K562 (cell line): ENCODE measurements at regions not wholly inside any gene's neighbourhood (a gene's known extent, or its start where the extent isn't known, plus 50 kb on each side); places are given as distances from the start of the nearest gene placed in this dataset.

Source experiments
- ATAC-seq: fragments of 200-7000 bp; cut with Tn5 transposase; 3 replicates; pipeline ENCODE4 v1.9.1; 2020; ENCODE audit warnings: moderate library complexity
- BruUV-seq: library from RNA; stranded (reverse); fragments of 400-500 nt; replicated peaks from 2 replicates; lab custom pipeline; 2021; lab: Mats Ljungman, UMichigan
- CTCF ChIA-PET: fragments of 300-600 bp; formaldehyde crosslinking; extraction: SDS; loops from one replicate; lab custom pipeline; 2021; ENCODE audit warnings: low intra/inter-chr PET ratio; lab: Yijun Ruan, JAX
- POLR2A ChIA-PET: fragments of 300-600, 350-650 bp; sonication (Branson Sonifier 250); formaldehyde crosslinking; extraction: SDS; loops from one replicate; lab custom pipeline; 2021; ENCODE audit warnings: antibody characterized with exemption, inconsistent platforms; lab: Yijun Ruan, JAX
- DNase-seq, 4 experiments: peaks; one replicate each; pipeline versions ENCODE4 v3.0.0 to v3.0.0-alpha.2; 2011 to 2018; ENCODE audit warnings: low spot score in 3 of 4, mixed read lengths in 3 of 4; ENCODE audit errors: extremely low read depth in 1 of 4
- FAIRE-seq: peaks from 2 replicates; lab custom pipeline; 2011; peaks lifted over from hg19 to GRCh38; lab: Jason Lieb, UNC
- H2AFZ ChIP-seq: 2 replicates; pipeline ENCODE4 v1.6.0; 2011; ENCODE audit warnings: low read depth, low read length, control low read depth, inconsistent platforms
- H3K27ac ChIP-seq: fragments of 200-600 bp; 3 replicates; pipeline ENCODE4 v1.8.0; 2011; ENCODE audit warnings: low read depth, mild to moderate bottlenecking, control low read depth, inconsistent platforms, low read length, moderate library complexity, mixed read lengths; ENCODE audit errors: extremely low read depth
- H3K27me3 ChIP-seq, 2 experiments: fragments of 300-600 bp in 1 of 2; 2 replicates in 1 of 2; 3 replicates in 1 of 2; pipeline versions ENCODE4 v1.6.0 to v1.8.0; 2011; ENCODE audit warnings: inconsistent platforms in 2 of 2, low read length in 2 of 2, mild to moderate bottlenecking in 1 of 2, mixed read lengths in 1 of 2, moderate library complexity in 1 of 2; ENCODE audit not compliant: control insufficient read depth in 2 of 2, insufficient read depth in 2 of 2
- H3K36me3 ChIP-seq: fragments of 300-600 bp; 3 replicates; pipeline ENCODE4 v1.8.0; 2011; ENCODE audit warnings: mild to moderate bottlenecking, low read length, inconsistent platforms; ENCODE audit not compliant: control insufficient read depth, insufficient read depth
- H3K4me1 ChIP-seq, 2 experiments: fragments of 200-600 bp in 1 of 2; replicated peaks in 1 of 2; 2 replicates in 1 of 2; 3 replicates in 1 of 2; pipeline versions ENCODE4 v1.5.1 to v1.8.0; 2011; ENCODE audit warnings: inconsistent platforms in 2 of 2, low read length in 2 of 2, mild to moderate bottlenecking in 1 of 2, mixed read lengths in 1 of 2, moderate library complexity in 1 of 2; ENCODE audit not compliant: control insufficient read depth in 2 of 2, insufficient read depth in 2 of 2
- H3K4me2 ChIP-seq: 2 replicates; pipeline ENCODE4 v1.6.1; 2011; ENCODE audit warnings: low read length, control low read depth, inconsistent platforms, mixed read lengths; ENCODE audit not compliant: insufficient read depth
- H3K4me3 ChIP-seq: fragments of 200-600 bp; sonication (generic), shearing (Covaris generic); 2 replicates; pipeline ENCODE4 v1.5.1; 2016; ENCODE audit warnings: control low read depth, inconsistent platforms
- H3K79me2 ChIP-seq: fragments of 200-600 bp; 3 replicates; pipeline ENCODE4 v1.8.0; 2011; ENCODE audit warnings: low read length, inconsistent platforms; ENCODE audit not compliant: control insufficient read depth, insufficient read depth
- H3K9ac ChIP-seq, 2 experiments: 2 replicates each; pipeline versions ENCODE4 v1.6.0 to v1.6.1; 2011; ENCODE audit warnings: low read depth in 2 of 2, low read length in 2 of 2, control low read depth in 1 of 2, inconsistent platforms in 1 of 2, mild to moderate bottlenecking in 1 of 2, mixed read lengths in 1 of 2; ENCODE audit not compliant: insufficient read depth in 1 of 2
- H3K9me1 ChIP-seq: one replicate; pipeline ENCODE4 v1.6.0; 2011; ENCODE audit warnings: inconsistent platforms, mild to moderate bottlenecking, low read length, moderate library complexity; ENCODE audit not compliant: control insufficient read depth, insufficient read depth
- H3K9me3 ChIP-seq: replicated peaks from 2 replicates; pipeline ENCODE4 v1.5.1; 2011; ENCODE audit warnings: low read depth, low read length, inconsistent platforms; ENCODE audit not compliant: control insufficient read depth, insufficient read depth
- H4K20me1 ChIP-seq: replicated peaks from 2 replicates; pipeline ENCODE4 v1.6.1; 2011; ENCODE audit warnings: low read length, inconsistent platforms, mixed read lengths; ENCODE audit not compliant: control insufficient read depth, insufficient read depth
- EP300 ChIP-seq: IDR thresholded peaks from 2 replicates; pipeline ENCODE4 v1.6.1; 2012; ENCODE audit warnings: low read length, improper control_type of control experiment
- MAX ChIP-seq: sonication (generic); formaldehyde crosslinking; IDR thresholded peaks from 2 replicates; pipeline ENCODE4 v1.9.0; 2022; ENCODE audit warnings: mild to moderate bottlenecking, missing genetic modification reagents
- MCM3 ChIP-seq: fragments of 450-650 bp; IDR thresholded peaks from 2 replicates; pipeline ENCODE4 v1.6.1; 2016
- NFYB ChIP-seq: IDR thresholded peaks from 2 replicates; pipeline ENCODE4 v1.6.1; 2011; ENCODE audit warnings: mild to moderate bottlenecking, moderate library complexity; ENCODE audit not compliant: insufficient read length; ENCODE audit errors: extremely low read depth
- NR2C2 ChIP-seq, 2 experiments: fragments of 200-800 bp in 1 of 2; sonication (Bioruptor generic) in 1 of 2; sonication (generic) in 1 of 2; formaldehyde crosslinking in 1 of 2; IDR thresholded peaks; 2 replicates each; pipeline versions ENCODE4 v1.6.1 to v1.8.0; 2016 to 2022; ENCODE audit warnings: mild to moderate bottlenecking in 1 of 2, missing compliant biosample characterization in 1 of 2, missing genetic modification characterization in 1 of 2, missing genetic modification reagents in 1 of 2
- RB1 ChIP-seq: fragments of 450-650 bp; IDR thresholded peaks from 2 replicates; pipeline ENCODE4 v1.6.1; 2017; ENCODE audit warnings: low read depth, mild to moderate bottlenecking
- RBM25 ChIP-seq: fragments of 200-400 bp; formaldehyde crosslinking; IDR thresholded peaks from 2 replicates; pipeline ENCODE4 v1.6.1; 2018; ENCODE audit warnings: low read length, low read depth, moderate library complexity; ENCODE audit not compliant: severe bottlenecking
- SMARCC2 ChIP-seq: fragments of 450-650 bp; IDR thresholded peaks from 2 replicates; pipeline ENCODE4 v1.6.1; 2017; ENCODE audit warnings: antibody characterized with exemption, moderate library complexity, mild to moderate bottlenecking, low read depth
- TAF9B ChIP-seq: fragments of 450-650 bp; IDR thresholded peaks from 2 replicates; pipeline ENCODE4 v1.6.1; 2018; ENCODE audit warnings: mild to moderate bottlenecking; ENCODE audit not compliant: partially characterized antibody
- ZBED1 ChIP-seq: IDR thresholded peaks from 2 replicates; pipeline ENCODE4 v1.6.1; 2014
- ZMIZ1 ChIP-seq, 2 experiments: fragments of 150-350 bp in 1 of 2; IDR thresholded peaks; 2 replicates each; pipeline ENCODE4 v1.6.1; 2012 to 2016; ENCODE audit warnings: low read depth in 2 of 2, low read length in 2 of 2, mild to moderate bottlenecking in 1 of 2, moderate library complexity in 1 of 2
- ZNF124 ChIP-seq: sonication (generic); formaldehyde crosslinking; IDR thresholded peaks from 2 replicates; pipeline ENCODE4 v1.8.1; 2022; ENCODE audit warnings: missing genetic modification reagents
- ZNF644 ChIP-seq: fragments of 200-800 bp; sonication (Bioruptor generic); IDR thresholded peaks from 2 replicates; pipeline ENCODE4 v1.6.1; 2016; ENCODE audit warnings: low read depth, missing genetic modification characterization, missing compliant biosample characterization
- WGBS: fragments of 100-300 bp; shearing (Covaris generic); methylation state at CpG from one replicate; pipeline ENCODE4 v1.1.6; 2016; ENCODE audit warnings: low coverage, mixed read lengths; ENCODE audit not compliant: insufficient coverage; ENCODE audit errors: missing lambda C conversion rate; 5-methylcytosine and 5-hydroxymethylcytosine counted together
- in situ Hi-C: fragments of 300-500 bp; cut with MboI; formaldehyde crosslinking; loops from 4 replicates; pipeline ENCODE4 v1.15.0; 2018; ENCODE audit warnings: inconsistent platforms, mixed read lengths
- intact Hi-C: fragments of 100-400 bp; cut with micrococcal nuclease; formaldehyde crosslinking; loops from 2 replicates; pipeline ENCODE4 v1.14.2; 2022

GRCh38 chr5:107278774-107279173, 392.0 kb downstream of the EFNA5 start:
- DNase-seq (no peak), ATAC-seq (no peak), FAIRE-seq (no peak)
- Histone ChIP-seq H3K79me2 (no peaks in the 10 kb centered on the region), H3K9me1 (no peaks in the 10 kb centered on the region), H3K4me1 (no peaks in the 10 kb centered on the region), H3K9me3 (no peaks in the 10 kb centered on the region)
- no TSS peak for BruUV-seq
- POLR2A ChIA-PET = no interaction called here
- TF ChIP-seq SMARCC2 (no peak), ZNF644 (tag) (no peak), EP300 (no peak), ZBED1 (no peak)
- TF ChIP-seq, all 486 proteins: peak for 0
- Histone ChIP-seq H3K9ac (no peak overlapping the region), H2AFZ (no peak overlapping the region), H3K27me3 (no peaks in the 10 kb centered on the region), H3K4me2 (no peak overlapping the region), H3K4me3 (no peak overlapping the region), H3K27ac (no peak overlapping the region), H4K20me1 (no peaks in the 10 kb centered on the region), H3K36me3 (no peaks in the 10 kb centered on the region)
- intact Hi-C loops = no loop called here
- in situ Hi-C loops = no loop called here
- 1% methylated on average over 4 of the region's 4 CpGs for WGBS
- CTCF ChIA-PET = no interaction called here

GRCh38 chr5:107277485-107278125, 393.1 kb downstream of the EFNA5 start:
- ChIA-PET POLR2A (no interaction called here), CTCF (no interaction called here)
- H3K9me1 ChIP-seq = no peaks in the 10 kb centered on the region
- no peaks in the 10 kb centered on the region for H4K20me1 ChIP-seq
- BruUV-seq = no TSS peak
- in situ Hi-C loops = no loop called here
- intact Hi-C loops = no loop called here
- no peaks in the 10 kb centered on the region for H3K4me1 ChIP-seq
- 1% methylated on average over 5 of the region's 5 CpGs for WGBS
- FAIRE-seq (no peak), DNase-seq (no peak), ATAC-seq (no peak)
- H3K36me3 ChIP-seq = no peaks in the 10 kb centered on the region
- H3K27me3 ChIP-seq = no peaks in the 10 kb centered on the region
- no peaks in the 10 kb centered on the region for H3K79me2 ChIP-seq
- no peak overlapping the region for H3K4me3 ChIP-seq
- no peak overlapping the region for H2AFZ ChIP-seq
- H3K27ac ChIP-seq = no peak overlapping the region
- no peaks in the 10 kb centered on the region for H3K9me3 ChIP-seq
- H3K4me2 ChIP-seq = no peak overlapping the region
- no peak overlapping the region for H3K9ac ChIP-seq
- TF ChIP-seq ZMIZ1 (IDR thresholded peaks at IDR 0.05; ENCODE audit: low read depth in 2 of 2, low read length in 2 of 2) (no peak), NR2C2 (CRISPR knock-in tag; IDR thresholded peaks at IDR 0.05) (no peak), NR2C2 (tag; IDR thresholded peaks at IDR 0.05) (no peak), NFYB (no peak), RB1 (no peak), RBM25 (no peak), MAX (CRISPR knock-in tag) (no peak), MCM3 (no peak), ZNF124 (CRISPR knock-in tag) (no peak), TAF9B (no peak)
